H1 (cell line): ENCODE measurements at regions not wholly inside any gene's neighbourhood (a gene's known extent, or its start where the extent isn't known, plus 50 kb on each side); places are given as distances from the start of the nearest gene placed in this dataset.

Experiments
- CTCF ChIA-PET: fragments of 300-600 bp; sonication (Branson Sonifier 250); formaldehyde crosslinking; loops from one replicate; lab custom pipeline; 2021; ENCODE audit not compliant: partially characterized antibody; lab: Charles Lee
- POLR2A ChIA-PET: fragments of 300-600 bp; sonication (Branson Sonifier 250); formaldehyde crosslinking; loops from one replicate; lab custom pipeline; 2021; ENCODE audit warnings: inconsistent platforms; ENCODE audit not compliant: partially characterized antibody; lab: Charles Lee
- DNase-seq, 2 experiments: peaks; one replicate each; pipeline versions ENCODE4 v3.0.0 to v3.0.0-alpha.2; 2010 to 2022; ENCODE audit warnings: low spot score in 2 of 2, low read depth in 1 of 2, mixed read lengths in 1 of 2
- FAIRE-seq: peaks from 2 replicates; lab custom pipeline; 2011; peaks lifted over from hg19 to GRCh38; lab: Jason Lieb, UNC
- H2AFZ ChIP-seq: 2 replicates; pipeline ENCODE4 v1.8.1; 2012; ENCODE audit warnings: low read length, inconsistent platforms
- H2AK5ac ChIP-seq: 2 replicates; pipeline ENCODE4 v1.6.1; 2013; ENCODE audit warnings: low read depth, low read length
- H2BK120ac ChIP-seq: replicated peaks from 2 replicates; pipeline ENCODE3; 2013; ENCODE audit warnings: low read depth, low read length, inconsistent platforms
- H2BK12ac ChIP-seq: 2 replicates; pipeline ENCODE4 v1.6.1; 2013; ENCODE audit warnings: low read depth, low read length
- H2BK15ac ChIP-seq: 2 replicates; pipeline ENCODE4 v1.6.1; 2013; ENCODE audit warnings: low read length
- H2BK20ac ChIP-seq: 2 replicates; pipeline ENCODE4 v1.6.1; 2013; ENCODE audit warnings: low read length
- H2BK5ac ChIP-seq: 2 replicates; pipeline ENCODE4 v1.6.1; 2013; ENCODE audit warnings: low read depth, low read length
- H3K14ac ChIP-seq: 2 replicates; pipeline ENCODE4 v1.6.1; 2013; ENCODE audit warnings: inconsistent platforms; ENCODE audit not compliant: insufficient read length
- H3K18ac ChIP-seq: 2 replicates; pipeline ENCODE4 v1.6.1; 2013; ENCODE audit warnings: low read length; ENCODE audit errors: extremely low read depth
- H3K23ac ChIP-seq: 2 replicates; pipeline ENCODE4 v1.6.1; 2013; ENCODE audit warnings: inconsistent platforms; ENCODE audit not compliant: insufficient read length
- H3K23me2 ChIP-seq: 2 replicates; pipeline ENCODE4 v1.6.1; 2013; ENCODE audit warnings: low read depth, low read length
- H3K27ac ChIP-seq: 2 replicates; pipeline ENCODE4 v1.6.1; 2011; ENCODE audit warnings: low read depth, low read length, inconsistent platforms
- H3K27me3 ChIP-seq, 4 experiments: replicated peaks in 1 of 4; 1 replicate in 1 of 4; 2 replicates in 3 of 4; pipeline versions ENCODE4 v1.6.1 to v1.8.1; 2011 to 2013; ENCODE audit warnings: low read length in 3 of 4, mild to moderate bottlenecking in 3 of 4, inconsistent platforms in 2 of 4, mixed read lengths in 2 of 4, moderate library complexity in 1 of 4; ENCODE audit not compliant: control insufficient read depth in 3 of 4, insufficient read depth in 3 of 4; ENCODE audit errors: extremely low read depth in 1 of 4
- H3K36me3 ChIP-seq, 4 experiments: 2 replicates each; pipeline versions ENCODE4 v1.6.1 to v1.8.1; 2011 to 2013; ENCODE audit warnings: mild to moderate bottlenecking in 4 of 4, low read length in 3 of 4, moderate library complexity in 2 of 4, control low read depth in 1 of 4, inconsistent platforms in 1 of 4; ENCODE audit not compliant: insufficient read depth in 4 of 4, control insufficient read depth in 2 of 4
- H3K4ac ChIP-seq: replicated peaks from 2 replicates; pipeline ENCODE3; 2013; ENCODE audit warnings: low read length, low read depth, mixed read lengths, inconsistent platforms; ENCODE audit not compliant: insufficient read length
- H3K4me1 ChIP-seq, 4 experiments: replicated peaks in 1 of 4; 1 replicate in 1 of 4; 2 replicates in 3 of 4; pipeline versions ENCODE4 v1.6.1 to v1.8.1; 2011 to 2013; ENCODE audit warnings: low read length in 3 of 4, inconsistent platforms in 2 of 4, mixed read lengths in 1 of 4; ENCODE audit not compliant: insufficient read depth in 4 of 4, control insufficient read depth in 3 of 4
- H3K4me2 ChIP-seq, 2 experiments: 2 replicates each; pipeline versions ENCODE4 v1.6.1 to v1.8.1; 2011 to 2013; ENCODE audit warnings: low read depth in 2 of 2, low read length in 2 of 2, control low read depth in 1 of 2, inconsistent platforms in 1 of 2, mild to moderate bottlenecking in 1 of 2; ENCODE audit not compliant: insufficient read depth in 1 of 2
- H3K4me3 ChIP-seq, 4 experiments: fragments of 200-600, 300-600 bp in 1 of 4; sonication (generic), shearing (Covaris generic), sonication (Bioruptor Twin) in 1 of 4; 2 replicates each; pipeline versions ENCODE4 v1.5.1 to v1.8.1; 2011 to 2016; ENCODE audit warnings: low read length in 4 of 4, low read depth in 3 of 4, control low read depth in 2 of 4, inconsistent platforms in 2 of 4, mild to moderate bottlenecking in 2 of 4, mixed read lengths in 1 of 4, moderate library complexity in 1 of 4; ENCODE audit not compliant: insufficient read depth in 2 of 4; ENCODE audit errors: extremely low read depth in 1 of 4
- H3K56ac ChIP-seq: replicated peaks from 2 replicates; pipeline ENCODE3; 2013; ENCODE audit warnings: low read depth, mild to moderate bottlenecking, mixed read lengths, low read length, inconsistent platforms; ENCODE audit not compliant: insufficient read length
- H3K79me1 ChIP-seq: 2 replicates; pipeline ENCODE4 v1.6.1; 2013; ENCODE audit warnings: low read depth, low read length, control low read depth
- H3K79me2 ChIP-seq, 2 experiments: 2 replicates each; pipeline versions ENCODE4 v1.6.1 to v1.8.1; 2012 to 2013; ENCODE audit warnings: low read length in 2 of 2, mild to moderate bottlenecking in 2 of 2, inconsistent platforms in 1 of 2; ENCODE audit not compliant: insufficient read depth in 2 of 2, control insufficient read depth in 1 of 2
- H3K9ac ChIP-seq, 4 experiments: replicated peaks in 1 of 4; 1 replicate in 1 of 4; 2 replicates in 3 of 4; pipeline versions ENCODE4 v1.6.1 to v1.8.1; 2011 to 2013; ENCODE audit warnings: low read depth in 3 of 4, low read length in 3 of 4, control low read depth in 2 of 4, mild to moderate bottlenecking in 2 of 4, moderate library complexity in 2 of 4, inconsistent platforms in 1 of 4; ENCODE audit errors: extremely low read depth in 1 of 4
- H3K9me3 ChIP-seq, 2 experiments: 2 replicates each; pipeline versions ENCODE4 v1.6.1 to v1.8.1; 2012 to 2013; ENCODE audit warnings: mild to moderate bottlenecking in 2 of 2, moderate library complexity in 2 of 2, control low read depth in 1 of 2, inconsistent platforms in 1 of 2, low read depth in 1 of 2, low read length in 1 of 2, mixed read lengths in 1 of 2; ENCODE audit not compliant: insufficient read depth in 2 of 2
- H4K20me1 ChIP-seq, 2 experiments: replicated peaks in 1 of 2; 2 replicates each; pipeline versions ENCODE3 to v1.8.1; 2011 to 2013; ENCODE audit warnings: inconsistent platforms in 2 of 2, low read length in 2 of 2, mild to moderate bottlenecking in 1 of 2; ENCODE audit not compliant: insufficient read depth in 2 of 2, control insufficient read depth in 1 of 2
- H4K5ac ChIP-seq: 2 replicates; pipeline ENCODE4 v1.6.1; 2013; ENCODE audit warnings: low read length, low read depth, mixed read lengths, inconsistent platforms; ENCODE audit not compliant: insufficient read length
- H4K8ac ChIP-seq: 2 replicates; pipeline ENCODE4 v1.8.0; 2013; ENCODE audit warnings: mild to moderate bottlenecking, moderate library complexity, low read length, inconsistent platforms; ENCODE audit not compliant: insufficient read depth; ENCODE audit errors: extremely low read depth
- H4K91ac ChIP-seq: replicated peaks from 2 replicates; pipeline ENCODE3; 2013; ENCODE audit warnings: low read length, mixed read lengths, inconsistent platforms; ENCODE audit not compliant: insufficient read length
- BCL11A ChIP-seq, 2 experiments: IDR thresholded peaks; one replicate each; pipeline ENCODE4 v1.6.1; 2011; ENCODE audit warnings: low read depth in 2 of 2, low read length in 2 of 2, mild to moderate bottlenecking in 2 of 2
- CBX5 ChIP-seq: fragments of 300-800, 300-1000 bp; sonication (generic); IDR thresholded peaks from 2 replicates; pipeline ENCODE4 v1.7.1; 2016; ENCODE audit warnings: antibody characterized with exemption, low read length, low read depth
- CTCF ChIP-seq, 3 experiments: IDR thresholded peaks; 1 replicate in 2 of 3; 2 replicates in 1 of 3; pipeline versions ENCODE4 v1.5.1 to v1.6.1; 2011; ENCODE audit warnings: low read length in 3 of 3, mild to moderate bottlenecking in 3 of 3, inconsistent platforms in 2 of 3, low read depth in 1 of 3, moderate library complexity in 1 of 3; ENCODE audit not compliant: insufficient read depth in 1 of 3; ENCODE audit errors: control extremely low read depth in 1 of 3
- HDAC2 ChIP-seq, 2 experiments: fragments of 300-600 bp in 1 of 2; sonication (generic) in 1 of 2; IDR thresholded peaks; 2 replicates each; pipeline ENCODE4 v1.6.1; 2011 to 2012; ENCODE audit warnings: low read depth in 2 of 2, low read length in 2 of 2, mild to moderate bottlenecking in 2 of 2, moderate library complexity in 2 of 2, borderline replicate concordance in 1 of 2, inconsistent platforms in 1 of 2
- JUND ChIP-seq: IDR thresholded peaks from 2 replicates; pipeline ENCODE4 v1.6.1; 2011; ENCODE audit warnings: mild to moderate bottlenecking, improper control_type of control experiment, low read length
- NRF1 ChIP-seq: IDR thresholded peaks from 2 replicates; pipeline ENCODE4 v1.6.1; 2011; ENCODE audit warnings: mild to moderate bottlenecking, low read depth, low read length, improper control_type of control experiment
- SP2 ChIP-seq: IDR thresholded peaks from 2 replicates; pipeline ENCODE4 v1.6.1; 2012; ENCODE audit warnings: mild to moderate bottlenecking, low read length, inconsistent platforms
- TBP ChIP-seq: IDR thresholded peaks from 2 replicates; pipeline ENCODE4 v1.6.1; 2011; ENCODE audit warnings: low read depth, low read length, improper control_type of control experiment
- TCF12 ChIP-seq: IDR thresholded peaks from 2 replicates; pipeline ENCODE4 v1.6.1; 2011; ENCODE audit warnings: low read depth, mild to moderate bottlenecking, low read length
- WGBS, 2 experiments: shearing (Covaris generic) in 1 of 2; methylation state at CpG; one replicate each; pipeline versions ENCODE4 v1.1.6 to v1.1.7; 2013 to 2015; ENCODE audit warnings: low lambda C conversion rate in 2 of 2, mixed read lengths in 2 of 2, inconsistent platforms in 1 of 2, low coverage in 1 of 2, missing lambda C conversion rate in 1 of 2; ENCODE audit not compliant: insufficient replicate concordance in 2 of 2, insufficient coverage in 1 of 2, insufficient read length in 1 of 2; ENCODE audit errors: extremely low coverage in 1 of 2, missing lambda C conversion rate in 1 of 2; 5-methylcytosine and 5-hydroxymethylcytosine counted together

- Histone ChIP-seq H2BK20ac (no peak overlapping the region), H3K4ac (no peak overlapping the region), H3K4me2 (no peak overlapping the region), H4K5ac (no peak overlapping the region)
- DNase-seq, result no peak
- WGBS, 2 experiments, result 88% methylated on average over 5 of the region's 5 CpGs; no CpG with 5 or more reads in 1 of the 2 experiments
- TF ChIP-seq SP2 (no peak), TBP (no peak), CBX5 (no peak), HDAC2 (IDR thresholded peaks at IDR 0.05; ENCODE audit: borderline replicate concordance in 1 of 2, low read depth in 2 of 2, low read length in 2 of 2) (no peak), JUND (no peak), NRF1 (no peak), BCL11A (IDR thresholded peaks at IDR 0.05; ENCODE audit: low read depth in 2 of 2, low read length in 2 of 2) (no peak), TCF12 (no peak), CTCF (IDR thresholded peaks at IDR 0.05; ENCODE audit: control extremely low read depth in 1 of 3, insufficient read depth in 1 of 3, low read depth in 1 of 3, low read length in 3 of 3) (no peak)
- TF ChIP-seq, all 59 proteins: peak for 0
- Histone ChIP-seq H3K56ac (no peak overlapping the region), H2AK5ac (no peak overlapping the region), H2AFZ (no peak overlapping the region), H2BK5ac (no peak overlapping the region), H3K4me1 (no peaks in the 10 kb centered on the region), H2BK12ac (no peak overlapping the region), H3K79me1 (no peaks in the 10 kb centered on the region), H3K9me3 (no peaks in the 10 kb centered on the region), H3K23ac (no peak overlapping the region), H4K8ac (no peak overlapping the region), H3K79me2 (no peaks in the 10 kb centered on the region), H3K36me3 (no peaks in the 10 kb centered on the region), H3K27me3 (peaks cover 0 to 1% (median 0%) of the 10 kb centered on the region in 4 experiments; a peak in 1 of 7 replicates), H3K18ac (no peak overlapping the region), H2BK15ac (no peak overlapping the region), H4K91ac (no peak overlapping the region), H4K20me1 (no peaks in the 10 kb centered on the region), H3K4me3 (no peak overlapping the region), H2BK120ac (no peak overlapping the region), H3K9ac (no peak overlapping the region), H3K27ac (no peak overlapping the region), H3K14ac (no peak overlapping the region), H3K23me2 (no peaks in the 10 kb centered on the region)
- CTCF ChIA-PET, result no interaction called here
- FAIRE-seq, result no peak
- POLR2A ChIA-PET, result no interaction called here
These were observed 717.4 kb upstream of the ZP4 start for GRCh38 chr1:238608144-238608543.
